HG03565 (cell line): ENCODE measurements at regions not wholly inside any gene's neighbourhood (a gene's known extent, or its start where the extent isn't known, plus 50 kb on each side); places are given as distances from the start of the nearest gene placed in this dataset.

Experiments used
- ATAC-seq: cut with Tn5 transposase; IDR thresholded peaks from one replicate; pipeline ENCODE4 v1.9.1; 2021; ENCODE audit warnings: mild to moderate bottlenecking, moderate library complexity; ENCODE audit not compliant: unreplicated experiment

GRCh38 chr15:98442379-98442833 lies 205.9 kb upstream of the IGF1R start:
- peak; percentile 86 for ATAC-seq

GRCh38 chr15:98442901-98443300 lies 205.4 kb upstream of the IGF1R start:
- no peak for ATAC-seq

GRCh38 chr15:98443526-98443925 lies 204.8 kb upstream of the IGF1R start:
- ATAC-seq: no peak

GRCh38 chr15:98444138-98444537 lies 204.2 kb upstream of the IGF1R start:
- no peak for ATAC-seq

GRCh38 chr15:98445315-98445714 lies 203.0 kb upstream of the IGF1R start:
- no peak for ATAC-seq

- no peak for ATAC-seq
Measured at GRCh38 chr15:98446083-98446482, 202.3 kb upstream of the IGF1R start.

- ATAC-seq: no peak
Measured at GRCh38 chr15:98447069-98447468, 201.3 kb upstream of the IGF1R start.

GRCh38 chr15:98451236-98451635 lies 197.1 kb upstream of the IGF1R start:
- no peak for ATAC-seq

GRCh38 chr15:98452238-98452637 lies 196.1 kb upstream of the IGF1R start:
- ATAC-seq: no peak

GRCh38 chr15:98455904-98456303 lies 192.4 kb upstream of the IGF1R start:
- no peak for ATAC-seq

- ATAC-seq: no peak
Measured at GRCh38 chr15:98476559-98476958, 171.8 kb upstream of the IGF1R start.

- no peak for ATAC-seq
Measured at GRCh38 chr15:98480844-98481243, 167.5 kb upstream of the IGF1R start.

GRCh38 chr15:98483575-98484130 lies 164.7 kb upstream of the IGF1R start:
- no peak for ATAC-seq

- ATAC-seq: no peak
Measured at GRCh38 chr15:98484914-98485313, 163.4 kb upstream of the IGF1R start.

- ATAC-seq: no peak
Measured at GRCh38 chr15:98485451-98485850, 162.9 kb upstream of the IGF1R start.

GRCh38 chr15:98493966-98494511 lies 154.3 kb upstream of the IGF1R start:
- ATAC-seq: no peak

- ATAC-seq: no peak
Measured at GRCh38 chr15:98501192-98501591, 147.1 kb upstream of the IGF1R start.

- no peak for ATAC-seq
Measured at GRCh38 chr15:98501632-98502031, 146.7 kb upstream of the IGF1R start.

GRCh38 chr15:98503970-98504369 lies 144.4 kb upstream of the IGF1R start:
- no peak for ATAC-seq

GRCh38 chr15:98504998-98505397 lies 143.3 kb upstream of the IGF1R start:
- no peak for ATAC-seq

GRCh38 chr15:98505611-98506031 lies 142.7 kb upstream of the IGF1R start:
- no peak for ATAC-seq

- ATAC-seq: no peak
Measured at GRCh38 chr15:98506172-98506571, 142.2 kb upstream of the IGF1R start.

GRCh38 chr15:98506711-98507110 lies 141.6 kb upstream of the IGF1R start:
- no peak for ATAC-seq
